ENCODE measurements at regions not wholly inside any gene's neighbourhood (a gene's known extent, or its start where the extent isn't known, plus 50 kb on each side); places are given as distances from the start of the nearest gene placed in this dataset.
A peak's percentile ranks its signal among the peaks of the same experiment; 100 is the strongest.

GRCh38 chr6:26149240-26149639 lies 62.0 kb downstream of the HFE start:
- DNase-seq (ENCODE audit: low read depth), result no peak

- DNase-seq (ENCODE audit: low read depth), result no peak
These were observed 65.2 kb downstream of the HFE start for GRCh38 chr6:26152226-26153101.

GRCh38 chr6:26155061-26155930 lies 68.1 kb downstream of the HFE start:
- peak; percentile 37 for DNase-seq (ENCODE audit: low read depth)

DNA sequence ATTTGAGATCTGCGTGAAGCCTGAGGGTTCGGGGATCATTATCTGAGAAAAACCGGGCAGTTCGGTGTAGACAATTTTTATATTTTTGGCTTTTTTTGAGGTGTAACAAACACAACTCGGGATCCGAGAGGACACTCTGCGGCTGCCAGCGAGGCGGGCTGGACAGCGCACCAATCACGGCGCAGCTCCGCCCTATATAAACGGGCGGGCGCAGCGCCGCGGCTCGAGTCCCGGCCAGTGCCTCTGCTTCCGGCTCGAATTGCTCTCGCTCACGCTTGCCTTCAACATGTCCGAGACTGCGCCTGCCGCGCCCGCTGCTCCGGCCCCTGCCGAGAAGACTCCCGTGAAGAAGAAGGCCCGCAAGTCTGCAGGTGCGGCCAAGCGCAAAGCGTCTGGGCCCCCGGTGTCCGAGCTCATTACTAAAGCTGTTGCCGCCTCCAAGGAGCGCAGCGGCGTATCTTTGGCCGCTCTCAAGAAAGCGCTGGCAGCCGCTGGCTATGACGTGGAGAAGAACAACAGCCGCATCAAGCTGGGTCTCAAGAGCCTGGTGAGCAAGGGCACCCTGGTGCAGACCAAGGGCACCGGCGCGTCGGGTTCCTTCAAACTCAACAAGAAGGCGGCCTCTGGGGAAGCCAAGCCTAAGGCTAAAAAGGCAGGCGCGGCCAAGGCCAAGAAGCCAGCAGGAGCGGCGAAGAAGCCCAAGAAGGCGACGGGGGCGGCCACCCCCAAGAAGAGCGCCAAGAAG lies 69.0 kb downstream of the HFE start:
- peak; percentile 94 for DNase-seq (ENCODE audit: low read depth)

DNA sequence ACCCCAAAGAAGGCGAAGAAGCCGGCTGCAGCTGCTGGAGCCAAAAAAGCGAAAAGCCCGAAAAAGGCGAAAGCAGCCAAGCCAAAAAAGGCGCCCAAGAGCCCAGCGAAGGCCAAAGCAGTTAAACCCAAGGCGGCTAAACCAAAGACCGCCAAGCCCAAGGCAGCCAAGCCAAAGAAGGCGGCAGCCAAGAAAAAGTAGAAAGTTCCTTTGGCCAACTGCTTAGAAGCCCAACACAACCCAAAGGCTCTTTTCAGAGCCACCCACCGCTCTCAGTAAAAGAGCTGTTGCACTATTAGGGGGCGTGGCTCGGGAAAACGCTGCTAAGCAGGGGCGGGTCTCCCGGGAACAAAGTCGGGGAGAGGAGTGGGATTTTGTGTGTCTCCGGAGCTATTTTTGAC lies 69.6 kb downstream of the HFE start:
- DNase-seq (ENCODE audit: low read depth), result no peak

DNA sequence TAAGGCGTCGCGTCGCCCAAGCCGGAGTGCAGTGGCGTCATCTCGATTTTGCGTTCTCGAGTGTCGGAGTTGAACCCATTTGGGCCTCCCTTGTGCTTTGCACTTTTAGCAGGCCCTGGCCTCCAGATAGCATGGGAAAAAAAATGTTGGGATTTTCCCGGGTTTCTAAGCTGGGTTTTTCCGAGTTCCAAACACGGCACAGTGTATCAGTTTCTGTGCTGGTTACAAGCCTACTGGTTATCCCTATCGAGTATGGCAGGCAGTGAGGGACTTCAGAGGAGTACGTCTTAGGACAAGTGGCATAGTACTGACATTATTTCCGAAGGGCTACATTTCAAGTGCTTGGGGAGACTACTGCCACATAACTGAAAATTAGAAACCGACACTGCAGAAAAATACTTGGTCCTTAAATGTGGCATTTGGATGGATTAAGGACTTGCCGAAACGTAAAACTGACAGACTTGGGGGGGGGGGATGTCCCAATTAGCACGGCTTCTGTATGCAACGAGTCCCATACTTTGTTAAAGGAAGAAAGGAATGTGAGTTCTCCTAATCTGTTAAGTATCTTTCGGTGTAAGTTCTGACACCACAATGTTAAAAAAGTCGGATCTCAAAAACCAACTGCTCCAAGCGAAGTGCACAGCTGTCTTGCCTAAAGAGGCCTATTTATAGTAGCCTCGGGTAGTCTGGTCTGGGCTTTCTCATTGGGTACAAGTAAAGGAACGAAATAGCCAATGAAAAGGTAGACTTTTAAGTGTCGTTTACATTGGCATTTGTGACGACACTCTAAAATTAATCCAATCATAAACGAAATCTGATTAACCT lies 70.2 kb downstream of the HFE start:
- DNase-seq (ENCODE audit: low read depth), result peak; percentile 99

DNA sequence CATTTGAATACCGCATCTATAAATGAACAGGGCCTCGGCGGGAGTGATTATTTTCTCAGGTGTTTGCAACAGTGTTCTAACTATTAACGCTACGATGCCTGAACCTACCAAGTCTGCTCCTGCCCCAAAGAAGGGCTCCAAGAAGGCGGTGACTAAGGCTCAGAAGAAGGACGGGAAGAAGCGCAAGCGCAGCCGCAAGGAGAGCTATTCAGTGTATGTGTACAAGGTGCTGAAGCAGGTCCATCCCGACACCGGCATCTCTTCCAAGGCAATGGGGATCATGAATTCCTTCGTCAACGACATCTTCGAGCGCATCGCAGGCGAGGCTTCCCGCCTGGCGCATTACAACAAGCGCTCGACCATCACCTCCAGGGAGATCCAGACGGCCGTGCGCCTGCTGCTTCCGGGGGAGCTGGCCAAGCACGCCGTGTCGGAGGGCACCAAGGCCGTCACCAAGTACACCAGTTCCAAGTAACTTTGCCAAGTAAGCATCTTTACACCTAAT lies 70.9 kb downstream of the HFE start:
- DNase-seq (ENCODE audit: low read depth), result no peak

- peak; percentile 65 for DNase-seq (ENCODE audit: low read depth)
These were observed 71.5 kb downstream of the HFE start for GRCh38 chr6:26158581-26159356.

DNA sequence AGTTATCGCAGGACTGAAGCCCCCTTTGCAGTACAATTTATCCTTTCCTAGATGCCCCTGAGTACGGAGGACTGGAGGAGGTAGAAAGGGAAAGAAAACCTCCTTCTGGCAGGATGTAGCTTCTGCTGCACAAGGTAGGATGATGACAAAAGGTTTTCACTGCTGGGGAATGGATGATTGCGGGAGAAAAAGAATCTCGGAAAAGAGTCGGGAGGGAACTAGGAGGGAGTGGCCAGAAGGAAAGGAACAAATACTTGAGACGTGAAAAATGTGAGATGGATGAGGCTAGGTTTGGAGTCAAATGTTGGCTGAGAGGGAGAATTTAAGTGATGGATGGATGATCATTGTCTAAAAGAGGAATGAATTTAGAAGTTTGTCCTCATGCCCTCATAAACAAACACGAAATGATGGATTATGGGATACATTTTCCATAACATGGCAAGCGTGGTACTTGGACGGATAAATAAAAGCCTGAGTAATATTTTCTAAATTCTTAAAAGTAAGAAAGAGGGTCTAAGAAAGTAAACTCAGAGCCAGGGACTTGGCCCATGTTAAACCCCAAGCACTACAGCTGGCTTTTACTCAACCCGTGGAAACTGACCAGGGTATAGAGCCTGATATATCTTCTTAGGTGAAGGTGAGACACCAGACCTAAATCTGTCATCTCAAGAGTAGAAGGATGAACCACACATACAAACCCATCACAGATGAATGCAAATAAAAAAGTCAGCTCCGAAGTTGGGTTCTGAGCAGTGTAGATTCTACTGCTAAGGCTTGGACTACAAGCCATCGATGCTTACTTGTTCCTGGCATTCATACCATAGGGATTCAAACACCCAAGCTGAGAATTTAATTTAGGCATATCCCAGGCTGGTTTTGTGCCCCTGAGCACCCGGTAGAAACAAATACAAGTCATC lies 72.4 kb downstream of the HFE start:
- DNase-seq (ENCODE audit: low read depth), result peak; percentile 62

DNA sequence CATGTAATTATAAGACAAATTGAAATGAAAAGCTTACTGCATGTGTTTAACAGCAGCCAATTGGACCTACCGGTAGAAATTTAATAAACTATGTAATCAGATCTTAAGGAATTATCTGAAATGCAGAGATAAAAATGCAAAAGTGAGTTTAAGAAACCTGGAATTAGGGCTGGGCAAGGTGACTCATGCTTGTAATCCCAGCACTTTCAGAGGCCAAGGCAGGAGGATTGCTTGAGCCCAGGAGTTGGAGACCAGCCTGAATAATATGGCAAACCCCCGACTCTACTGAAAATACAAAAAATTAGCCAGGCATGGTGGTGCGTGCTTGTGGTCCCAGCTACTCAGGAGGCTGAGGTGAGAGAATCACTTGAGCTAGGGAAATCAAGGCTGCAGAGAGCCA lies 74.1 kb downstream of the HFE start:
- no peak for DNase-seq (ENCODE audit: low read depth)

- no peak for DNase-seq (ENCODE audit: low read depth)
These were observed 75.2 kb downstream of the HFE start for GRCh38 chr6:26162399-26162798.

- no peak for DNase-seq (ENCODE audit: low read depth)
These were observed 76.3 kb downstream of the HFE start for GRCh38 chr6:26163427-26164119.

- DNase-seq (ENCODE audit: low read depth), result no peak
These were observed 76.9 kb downstream of the HFE start for GRCh38 chr6:26164120-26164505.

DNA sequence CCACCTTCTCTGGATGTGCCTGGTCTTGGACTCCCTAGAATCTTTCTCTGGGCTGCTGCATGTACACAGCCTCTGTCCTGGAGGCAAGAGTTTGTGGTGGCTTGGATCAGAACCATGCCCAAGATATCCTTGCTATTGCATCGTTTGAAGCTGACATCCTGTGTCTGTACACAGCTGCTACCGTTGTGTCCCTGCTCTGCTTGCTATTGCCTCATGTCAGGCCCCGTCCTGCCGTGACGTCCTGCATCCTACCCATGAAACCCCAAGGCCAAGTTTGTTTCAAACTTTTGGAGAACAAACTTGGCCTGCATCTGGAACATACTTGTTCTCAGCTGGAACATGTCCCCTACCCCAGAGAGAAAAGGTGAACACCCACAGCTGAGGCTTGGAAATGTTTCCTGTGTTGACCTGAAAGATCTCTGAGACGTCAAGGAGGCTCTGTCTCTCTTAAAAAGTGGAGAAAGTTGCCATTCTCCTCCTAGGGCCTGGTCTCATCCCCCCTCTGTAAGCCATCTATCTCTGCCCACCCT lies 78.1 kb downstream of the HFE start:
- DNase-seq (ENCODE audit: low read depth), result no peak

DNA sequence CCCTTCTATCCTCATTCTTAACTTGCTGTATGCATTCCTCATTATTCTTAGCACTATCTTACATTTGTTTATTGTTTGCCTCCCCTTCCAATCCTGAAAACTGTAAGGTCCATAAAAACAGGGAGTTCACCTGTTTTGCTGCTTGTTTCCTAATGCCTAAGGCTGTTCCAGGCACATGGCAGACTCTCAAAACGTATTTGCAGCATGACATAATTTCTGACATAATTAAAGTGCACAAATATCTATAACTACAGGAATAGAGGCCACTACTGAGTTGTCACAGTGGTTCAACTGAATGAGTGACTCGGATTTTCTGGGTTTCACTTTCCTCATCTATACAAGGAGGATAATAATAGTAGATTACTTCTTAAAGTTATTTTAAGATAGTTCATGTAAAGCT lies 83.0 kb downstream of the HFE start:
- DNase-seq (ENCODE audit: low read depth), result no peak

GRCh38 chr6:26170951-26171841 lies 84.0 kb downstream of the HFE start:
- DNase-seq (ENCODE audit: low read depth), result no peak

GRCh38 chr6:26172608-26172968 lies 85.4 kb downstream of the HFE start:
- peak; percentile 51 for DNase-seq (ENCODE audit: low read depth)

GRCh38 chr6:26173836-26174145 lies 86.6 kb downstream of the HFE start:
- no peak for DNase-seq (ENCODE audit: low read depth)

Data from RPMI7951 (cell line).